MM.1S (cell line): ENCODE measurements at regions not wholly inside any gene's neighbourhood (a gene's known extent, or its start where the extent isn't known, plus 50 kb on each side); places are given as distances from the start of the nearest gene placed in this dataset.

Experiments used
- DNase-seq: peaks from one replicate; pipeline ENCODE4 v3.0.0-alpha.2; 2015
- H2AFZ ChIP-seq: fragments of 300-600 bp; sonication (generic); 2 replicates; pipeline ENCODE4 v1.6.0; 2016; ENCODE audit warnings: antibody characterized with exemption, low read length
- H3F3A ChIP-seq: fragments of 300-600 bp; sonication (generic); 2 replicates; pipeline ENCODE4 v1.6.1; 2016; ENCODE audit warnings: mild to moderate bottlenecking, antibody characterized with exemption, low read length, moderate library complexity, mixed read lengths; ENCODE audit not compliant: insufficient read depth
- H3K27ac ChIP-seq: fragments of 300-600 bp; sonication (generic); 2 replicates; pipeline ENCODE4 v1.5.1; 2016; ENCODE audit warnings: mild to moderate bottlenecking, low read length
- H3K27me3 ChIP-seq: fragments of 300-600 bp; sonication (generic); replicated peaks from 2 replicates; pipeline ENCODE4 v1.6.0; 2016; ENCODE audit warnings: low read length; ENCODE audit not compliant: insufficient read depth
- H3K36me3 ChIP-seq: fragments of 300-600 bp; sonication (generic); replicated peaks from 2 replicates; pipeline ENCODE4 v1.6.1; 2016; ENCODE audit warnings: mild to moderate bottlenecking, low read length, mixed read lengths; ENCODE audit not compliant: insufficient read depth
- H3K4me1 ChIP-seq: fragments of 300-600 bp; sonication (generic); 2 replicates; pipeline ENCODE4 v1.6.1; 2016; ENCODE audit warnings: low read length, mixed read lengths
- H3K4me2 ChIP-seq: fragments of 300-600 bp; sonication (generic); 2 replicates; pipeline ENCODE4 v1.6.0; 2016; ENCODE audit warnings: low read depth, low read length
- H3K4me3 ChIP-seq: fragments of 300-600 bp; sonication (generic); 2 replicates; pipeline ENCODE4 v1.5.1; 2016; ENCODE audit warnings: low read length, mixed read lengths
- H3K79me2 ChIP-seq: fragments of 300-600 bp; sonication (generic); 2 replicates; pipeline ENCODE4 v1.6.1; 2016; ENCODE audit warnings: mixed run types, low read length, mixed read lengths
- H3K9ac ChIP-seq: fragments of 300-600 bp; sonication (generic); 2 replicates; pipeline ENCODE4 v1.6.1; 2016; ENCODE audit warnings: low read length, mixed read lengths
- H3K9me2 ChIP-seq: fragments of 300-600 bp; sonication (generic); replicated peaks from 2 replicates; pipeline ENCODE4 v1.6.1; 2016; ENCODE audit warnings: mild to moderate bottlenecking, low read length, mixed read lengths; ENCODE audit not compliant: insufficient read depth
- H3K9me3 ChIP-seq: fragments of 300-600 bp; sonication (generic); replicated peaks from 2 replicates; pipeline ENCODE4 v1.6.1; 2016; ENCODE audit warnings: mild to moderate bottlenecking, low read length, mixed read lengths; ENCODE audit not compliant: insufficient read depth
- H4K20me1 ChIP-seq: fragments of 300-600 bp; sonication (generic); 2 replicates; pipeline ENCODE4 v1.6.1; 2016; ENCODE audit warnings: mild to moderate bottlenecking, low read length, moderate library complexity, mixed read lengths; ENCODE audit not compliant: insufficient read depth
- CTCF ChIP-seq: fragments of 300-600 bp; sonication (generic); IDR thresholded peaks from 2 replicates; pipeline ENCODE4 v1.5.1; 2016; ENCODE audit warnings: antibody characterized with exemption, low read length, mixed read lengths
- EZH2 ChIP-seq: fragments of 300-600 bp; sonication (generic); optimal IDR thresholded peaks from 2 replicates; pipeline ENCODE3; 2017; ENCODE audit warnings: low read depth, mild to moderate bottlenecking, antibody characterized with exemption, low read length, mixed read lengths
- EZH2phosphoT487 ChIP-seq: fragments of 300-600 bp; sonication (generic); IDR thresholded peaks from 2 replicates; pipeline ENCODE4 v1.6.1; 2018; ENCODE audit warnings: antibody characterized with exemption, low read length

- H3K9me2 ChIP-seq = no peaks in the 10 kb centered on the region
- no peak overlapping the region for H2AFZ ChIP-seq
- no peaks in the 10 kb centered on the region for H3K79me2 ChIP-seq
- no peaks in the 10 kb centered on the region for H3K4me1 ChIP-seq
- H3K27me3 ChIP-seq = no peaks in the 10 kb centered on the region
- no peaks in the 10 kb centered on the region for H3F3A ChIP-seq
- H3K9ac ChIP-seq = no peak overlapping the region
- no peak overlapping the region for H3K4me3 ChIP-seq
- DNase-seq = no peak
- H3K27ac ChIP-seq = no peak overlapping the region
- no peak overlapping the region for H3K4me2 ChIP-seq
- no peaks in the 10 kb centered on the region for H3K36me3 ChIP-seq
- no peaks in the 10 kb centered on the region for H4K20me1 ChIP-seq
- TF ChIP-seq EZH2 (no peak), CTCF (no peak), EZH2phosphoT487 (no peak)
- no peaks in the 10 kb centered on the region for H3K9me3 ChIP-seq
Observed at GRCh38 chr12:114045349-114045748, 79.2 kb upstream of the RBM19 start.

GRCh38 chr12:114041590-114041989 lies 75.5 kb upstream of the RBM19 start:
- Histone ChIP-seq H3K4me2 (no peak overlapping the region), H4K20me1 (no peaks in the 10 kb centered on the region), H3K36me3 (no peaks in the 10 kb centered on the region), H3K79me2 (no peaks in the 10 kb centered on the region), H3K27ac (no peak overlapping the region), H3F3A (no peaks in the 10 kb centered on the region), H3K4me1 (no peaks in the 10 kb centered on the region), H2AFZ (no peak overlapping the region), H3K9me2 (no peaks in the 10 kb centered on the region), H3K9me3 (no peaks in the 10 kb centered on the region), H3K4me3 (no peak overlapping the region), H3K27me3 (no peaks in the 10 kb centered on the region), H3K9ac (no peak overlapping the region)
- no peak for TF ChIP-seq EZH2
- no peak for TF ChIP-seq CTCF
- no peak for TF ChIP-seq EZH2phosphoT487
- no peak for DNase-seq

GRCh38 chr12:114041136-114041535 lies 75.0 kb upstream of the RBM19 start:
- H3K27me3 ChIP-seq = no peaks in the 10 kb centered on the region
- H3K4me1 ChIP-seq = no peaks in the 10 kb centered on the region
- no peak overlapping the region for H3K27ac ChIP-seq
- no peak overlapping the region for H3K4me3 ChIP-seq
- H3K4me2 ChIP-seq = no peak overlapping the region
- no peaks in the 10 kb centered on the region for H3K9me3 ChIP-seq
- no peaks in the 10 kb centered on the region for H3K36me3 ChIP-seq
- H3F3A ChIP-seq = no peaks in the 10 kb centered on the region
- no peak overlapping the region for H3K9ac ChIP-seq
- no peaks in the 10 kb centered on the region for H3K9me2 ChIP-seq
- no peaks in the 10 kb centered on the region for H3K79me2 ChIP-seq
- no peaks in the 10 kb centered on the region for H4K20me1 ChIP-seq
- TF ChIP-seq CTCF (no peak), EZH2 (no peak), EZH2phosphoT487 (no peak)
- DNase-seq = no peak
- no peak overlapping the region for H2AFZ ChIP-seq

GRCh38 chr12:114038962-114039361 lies 72.8 kb upstream of the RBM19 start:
- no peaks in the 10 kb centered on the region for H3K9me3 ChIP-seq
- H3K4me1 ChIP-seq = no peaks in the 10 kb centered on the region
- no peak overlapping the region for H3K27ac ChIP-seq
- no peaks in the 10 kb centered on the region for H3F3A ChIP-seq
- no peak overlapping the region for H2AFZ ChIP-seq
- no peaks in the 10 kb centered on the region for H3K27me3 ChIP-seq
- H3K79me2 ChIP-seq = no peaks in the 10 kb centered on the region
- TF ChIP-seq EZH2 (no peak), EZH2phosphoT487 (no peak)
- no peaks in the 10 kb centered on the region for H3K9me2 ChIP-seq
- no peaks in the 10 kb centered on the region for H4K20me1 ChIP-seq
- H3K4me2 ChIP-seq = no peak overlapping the region
- no peak for DNase-seq
- H3K4me3 ChIP-seq = no peak overlapping the region
- no peaks in the 10 kb centered on the region for H3K36me3 ChIP-seq
- no peak overlapping the region for H3K9ac ChIP-seq
